GM21529 (cell line): ENCODE measurements at regions not wholly inside any gene's neighbourhood (a gene's known extent, or its start where the extent isn't known, plus 50 kb on each side); places are given as distances from the start of the nearest gene placed in this dataset.

Experiments
- ATAC-seq: cut with Tn5 transposase; IDR thresholded peaks from one replicate; pipeline ENCODE4 v1.9.1; 2021; ENCODE audit not compliant: unreplicated experiment

DNA sequence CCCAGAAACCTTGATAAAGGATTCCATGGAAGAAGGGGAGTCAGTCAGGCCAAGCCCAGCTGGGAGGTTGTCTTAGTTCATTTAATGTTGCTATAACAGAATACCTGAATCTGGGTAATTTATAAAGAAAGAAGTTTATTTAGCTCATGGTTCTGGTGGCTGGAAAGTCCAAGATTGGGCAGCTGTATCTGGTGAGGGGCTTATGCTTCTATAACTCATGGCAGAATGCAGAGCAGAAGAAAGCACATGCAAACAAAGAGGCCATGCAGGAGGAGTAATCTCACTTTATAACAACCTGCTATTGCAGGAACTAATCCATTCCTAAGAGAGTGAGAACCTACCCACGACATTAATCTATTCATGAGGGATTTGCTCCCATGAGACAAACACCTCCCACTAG lies 54.2 kb upstream of the ANKRD1 start:
- ATAC-seq = no peak

DNA sequence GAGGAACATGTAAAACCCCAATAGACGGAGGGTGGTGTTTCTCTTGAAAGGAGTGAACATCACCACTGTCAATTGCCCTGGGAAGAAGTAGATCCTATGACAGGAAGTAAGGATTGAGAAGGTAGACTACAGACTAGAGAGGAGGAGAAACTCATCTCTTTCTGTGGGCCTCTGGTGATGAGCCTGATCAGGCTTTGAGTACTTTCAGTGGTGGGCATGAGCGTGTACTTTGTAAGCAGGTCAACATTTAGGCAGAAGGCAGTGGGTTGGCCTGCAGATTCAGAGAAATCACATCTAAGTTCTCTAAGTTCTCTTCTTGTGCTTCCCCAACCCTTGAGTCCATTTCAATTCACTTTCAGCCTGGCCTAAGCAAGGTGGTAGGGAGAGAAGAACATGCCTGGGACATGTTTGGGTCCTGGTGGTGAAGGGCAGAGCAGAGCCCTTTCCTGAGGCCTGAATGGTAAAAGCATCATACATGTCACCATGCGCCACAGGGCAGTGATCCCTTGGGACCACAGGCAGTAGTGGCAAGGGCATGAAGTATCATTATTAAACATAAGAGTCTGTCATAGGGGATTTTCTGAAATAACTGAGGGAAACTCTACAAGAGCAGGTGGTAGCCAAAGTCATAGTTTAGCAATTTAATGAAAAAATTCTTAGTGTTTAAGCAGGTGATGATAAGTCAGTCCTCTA lies 56.4 kb upstream of the ANKRD1 start:
- peak; percentile 76 for ATAC-seq

DNA sequence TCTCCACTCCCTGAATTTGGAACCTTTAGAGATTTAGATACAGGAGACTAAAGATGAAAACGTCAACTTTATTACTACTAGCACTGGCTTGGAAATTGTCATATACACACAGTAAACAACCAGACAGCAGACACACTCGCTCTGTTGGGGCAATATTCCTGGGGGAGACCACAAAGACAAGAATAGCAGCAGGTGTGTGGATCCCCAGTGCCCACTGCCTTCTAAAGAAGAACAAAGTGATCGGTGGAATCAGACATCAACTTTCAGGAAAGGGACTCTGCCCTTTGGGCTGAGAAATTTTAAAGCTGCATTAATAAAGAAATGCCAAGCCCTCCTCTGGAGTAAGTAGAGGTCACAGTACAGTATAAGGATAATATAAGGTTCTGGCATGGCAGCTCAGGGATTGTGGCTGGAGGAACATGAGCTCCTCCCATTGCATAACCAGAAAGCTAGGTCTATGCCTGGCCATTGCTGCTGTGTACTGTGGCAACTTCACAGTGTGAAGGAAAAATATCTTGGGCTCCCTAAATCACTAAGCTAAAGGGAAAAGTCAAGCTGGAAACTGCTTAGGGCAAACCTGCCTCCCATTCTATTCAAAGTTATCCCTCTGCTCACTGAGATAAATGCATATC lies 57.1 kb upstream of the ANKRD1 start:
- no peak for ATAC-seq

DNA sequence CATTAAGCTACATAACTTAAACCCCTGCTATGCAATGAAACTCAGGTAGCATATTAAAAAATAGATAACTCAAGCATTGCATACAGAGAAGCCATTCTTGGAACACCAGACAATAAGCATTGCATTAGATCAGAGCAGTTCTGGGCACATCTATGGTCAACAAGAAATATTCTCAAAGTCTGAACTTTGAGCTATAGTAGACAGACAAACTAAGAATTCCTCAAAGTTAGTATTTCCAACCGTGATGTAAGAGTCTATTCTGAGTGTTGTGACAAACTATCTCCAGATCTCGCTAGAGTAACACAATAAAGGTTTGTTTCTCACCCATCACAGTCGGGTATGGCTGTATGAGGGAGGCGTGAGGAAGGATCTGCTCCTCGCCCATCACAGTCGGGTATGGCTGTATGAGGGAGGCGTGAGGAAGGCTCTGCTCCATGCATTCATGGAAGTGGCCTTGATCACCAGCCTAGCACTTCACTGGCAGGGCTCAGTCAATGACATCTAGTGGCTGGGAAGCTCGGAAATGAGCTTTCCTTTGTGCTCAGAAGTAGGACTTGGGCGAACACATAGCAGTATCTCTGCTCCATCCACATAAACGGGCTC lies 61.6 kb upstream of the ANKRD1 start:
- ATAC-seq = no peak

DNA sequence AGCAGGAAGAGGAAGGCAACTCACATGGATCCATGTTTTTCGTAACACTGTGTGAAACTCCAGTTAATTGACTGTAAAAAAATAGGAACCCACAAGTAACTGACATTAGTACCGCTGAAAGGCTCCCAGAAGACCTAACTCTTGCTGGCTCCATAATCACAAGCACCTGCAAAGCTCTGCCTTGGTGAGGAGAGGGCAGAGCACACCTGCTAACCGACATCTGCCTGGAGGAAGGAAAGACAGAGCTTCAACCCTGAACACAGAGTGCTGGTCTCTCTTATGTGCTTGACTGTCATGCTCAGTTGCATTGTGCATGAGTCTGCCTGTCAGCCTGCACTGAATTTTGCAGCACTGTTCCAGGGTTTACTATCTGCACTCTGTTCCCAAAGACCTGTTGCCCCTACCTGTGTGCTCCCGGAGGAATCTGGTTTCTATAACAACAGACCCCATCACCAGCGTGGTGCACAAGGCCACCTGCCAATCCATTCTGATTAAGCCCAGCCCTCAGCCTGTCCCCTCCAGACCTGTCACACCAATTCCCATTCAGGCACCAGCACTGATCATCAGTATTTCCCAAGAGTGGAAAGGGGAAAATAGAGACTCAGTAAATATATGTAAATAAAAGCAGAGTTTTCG lies 63.1 kb upstream of the ANKRD1 start:
- no peak for ATAC-seq

DNA sequence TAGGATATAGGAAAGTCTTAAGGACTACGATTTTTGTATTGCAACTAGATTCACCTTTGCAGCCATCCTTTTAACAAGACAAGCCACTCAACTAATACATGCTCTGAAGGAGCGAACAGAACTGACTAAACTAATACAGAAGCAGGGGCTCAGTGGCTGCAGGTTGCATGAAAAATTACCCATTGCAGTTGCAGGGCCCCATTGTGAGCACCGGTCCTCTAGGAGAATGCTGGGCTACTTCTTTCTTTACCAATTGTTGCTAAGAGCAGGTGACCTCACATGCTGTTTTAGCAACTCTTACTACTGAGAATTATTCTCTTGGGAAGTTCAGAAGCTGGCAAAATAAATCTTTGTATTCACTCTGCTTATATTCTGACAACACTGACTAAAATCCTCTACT lies 64.0 kb upstream of the ANKRD1 start:
- ATAC-seq = no peak

DNA sequence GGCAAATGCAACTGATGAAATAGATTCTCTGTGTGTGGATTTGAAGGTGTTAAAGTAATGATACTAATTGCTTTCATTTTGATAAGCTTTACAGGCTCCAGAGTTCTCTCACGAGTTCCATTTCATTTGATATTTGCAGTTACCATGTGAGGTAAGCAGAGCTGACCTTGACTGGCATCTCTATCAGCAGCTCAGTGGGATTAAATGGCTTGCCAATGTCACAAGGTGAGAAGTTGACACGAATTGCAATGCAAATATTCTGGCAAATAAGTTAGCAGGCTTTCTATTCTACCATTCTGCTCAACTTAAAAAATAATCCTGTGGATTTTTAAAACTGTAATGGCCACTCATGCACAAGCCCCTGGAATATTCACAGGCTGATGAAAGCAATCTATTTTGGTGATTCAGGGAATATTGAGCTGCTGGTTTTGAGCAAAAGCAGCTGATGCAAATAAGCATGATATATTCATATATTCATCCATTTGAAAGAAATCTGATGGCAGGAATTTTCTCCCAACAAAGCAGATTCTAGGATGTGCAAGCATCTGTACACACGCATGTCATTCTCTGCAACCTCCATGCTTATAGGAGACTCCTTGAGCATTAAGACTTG lies 64.5 kb upstream of the ANKRD1 start:
- ATAC-seq = no peak

DNA sequence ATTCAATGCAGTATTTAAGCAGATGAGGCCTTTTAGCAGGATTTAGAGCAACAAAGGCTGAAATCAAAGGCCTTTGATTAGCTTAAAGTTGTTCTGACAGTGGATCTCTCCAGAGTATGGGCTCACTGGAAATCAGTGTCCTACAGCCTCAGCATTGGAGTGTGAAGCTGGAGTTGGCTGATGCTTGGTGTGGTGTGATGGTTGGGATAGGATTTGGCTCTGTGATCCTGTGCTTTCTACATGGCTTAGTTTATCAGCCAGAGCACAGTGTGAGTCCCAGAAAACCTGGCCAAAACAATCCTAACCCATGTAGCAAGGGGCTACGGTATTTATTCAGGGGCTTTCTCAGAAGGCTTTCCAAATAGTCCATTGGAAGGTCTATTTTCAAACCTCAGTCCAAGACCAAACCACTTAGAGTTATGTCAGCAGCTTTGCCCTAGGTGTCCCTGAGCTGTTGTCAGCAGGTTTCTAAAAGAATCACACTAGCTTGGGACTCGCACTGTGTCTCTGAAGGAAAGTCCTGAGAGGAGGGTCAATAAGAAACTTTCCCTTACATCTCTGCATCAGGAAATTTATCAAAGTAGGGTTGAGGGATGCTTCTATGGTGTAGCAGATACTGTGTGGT lies 65.4 kb upstream of the ANKRD1 start:
- ATAC-seq = no peak

DNA sequence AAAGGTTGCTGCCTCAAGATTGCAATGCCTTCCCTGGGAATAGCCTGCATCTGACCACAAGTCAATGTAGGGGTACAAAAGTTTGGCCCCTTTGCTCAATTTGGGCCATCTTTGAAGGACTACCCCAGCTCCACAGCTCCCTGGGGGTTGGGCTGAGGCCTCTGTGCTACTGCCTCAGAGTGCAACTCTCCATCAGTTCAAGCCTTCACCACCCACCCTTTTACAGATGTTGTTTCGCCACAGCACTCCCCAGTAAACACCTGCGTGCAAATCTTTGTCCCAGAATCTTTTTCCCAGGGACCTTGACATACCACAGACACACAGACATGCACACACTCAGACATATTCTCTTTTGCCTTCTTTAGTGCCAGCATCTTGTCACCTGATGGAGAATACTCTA lies 66.0 kb upstream of the ANKRD1 start:
- ATAC-seq = no peak

DNA sequence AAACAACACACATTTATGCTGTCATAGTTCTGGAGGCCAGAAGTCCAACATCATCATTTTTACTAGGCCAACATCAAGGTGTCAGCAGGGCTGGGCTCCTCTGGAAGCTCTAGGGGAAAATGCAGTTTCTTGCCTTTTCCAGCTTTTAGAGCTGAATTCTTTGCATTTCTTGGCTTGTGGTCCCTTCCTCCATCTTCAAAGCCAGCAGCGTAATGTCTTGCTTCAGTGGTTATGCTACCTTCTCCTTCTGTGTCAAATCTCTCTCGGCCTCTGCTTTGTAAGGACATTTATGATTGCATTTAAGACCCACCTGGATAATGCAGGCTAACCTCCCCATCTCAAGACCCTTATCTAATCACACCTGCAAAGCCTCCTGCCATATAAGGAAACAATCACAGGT lies 66.5 kb upstream of the ANKRD1 start:
- no peak for ATAC-seq

DNA sequence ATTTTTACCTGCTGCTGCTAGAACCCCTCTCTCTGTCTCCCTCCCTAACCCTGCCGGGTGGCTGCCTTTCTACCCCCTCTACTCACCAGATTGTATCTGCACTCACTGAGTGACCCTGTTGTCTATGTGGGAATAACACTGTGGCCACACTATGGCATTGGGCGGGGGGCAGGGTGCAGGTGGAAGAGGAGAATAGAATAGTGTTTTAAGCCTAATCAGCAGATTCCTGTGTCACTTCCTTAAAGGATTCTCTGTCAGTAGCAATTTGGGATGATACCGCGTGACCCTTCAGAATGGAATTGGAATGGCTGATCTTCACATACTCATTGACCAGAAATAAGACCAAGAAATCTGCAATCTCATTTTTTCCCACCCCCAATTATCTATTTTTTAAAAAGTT lies 67.1 kb upstream of the ANKRD1 start:
- ATAC-seq = no peak

DNA sequence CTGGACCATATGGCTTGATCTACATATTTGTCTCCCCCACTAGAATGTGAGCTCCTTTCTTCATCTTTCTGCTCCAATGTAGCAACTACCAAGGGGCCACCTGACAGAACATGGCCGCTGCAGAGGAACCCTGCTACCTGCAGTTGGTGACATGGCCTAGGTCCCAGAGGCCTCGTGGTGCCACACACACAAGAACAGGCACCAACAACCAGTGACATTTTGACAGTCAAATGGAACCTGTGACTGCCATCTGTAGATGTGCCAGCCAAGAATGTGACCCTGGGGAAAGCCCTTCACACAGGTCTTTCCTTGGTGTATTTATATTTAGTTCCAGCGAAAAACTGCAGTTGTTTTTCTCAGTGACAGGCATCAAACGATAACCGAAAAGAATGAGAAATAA lies 67.9 kb upstream of the ANKRD1 start:
- no peak for ATAC-seq

DNA sequence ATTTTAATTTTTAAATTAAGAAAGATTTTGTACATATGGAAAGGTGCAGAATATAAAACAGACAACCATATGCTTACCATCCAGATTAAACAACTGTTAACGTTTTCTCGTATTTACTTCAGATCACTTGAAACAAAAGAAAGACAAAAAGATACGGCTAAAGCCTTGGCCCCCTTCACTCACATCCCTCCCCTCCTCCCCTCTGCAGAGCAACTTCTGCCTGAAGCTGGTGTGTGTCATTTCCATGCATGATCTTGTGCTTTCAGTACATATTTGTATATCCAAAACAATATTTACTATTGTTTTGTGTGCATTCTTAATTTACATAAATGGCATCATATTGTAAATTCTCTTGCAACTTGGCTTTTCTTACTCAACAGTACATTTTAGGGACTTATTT lies 68.5 kb upstream of the ANKRD1 start:
- no peak for ATAC-seq

DNA sequence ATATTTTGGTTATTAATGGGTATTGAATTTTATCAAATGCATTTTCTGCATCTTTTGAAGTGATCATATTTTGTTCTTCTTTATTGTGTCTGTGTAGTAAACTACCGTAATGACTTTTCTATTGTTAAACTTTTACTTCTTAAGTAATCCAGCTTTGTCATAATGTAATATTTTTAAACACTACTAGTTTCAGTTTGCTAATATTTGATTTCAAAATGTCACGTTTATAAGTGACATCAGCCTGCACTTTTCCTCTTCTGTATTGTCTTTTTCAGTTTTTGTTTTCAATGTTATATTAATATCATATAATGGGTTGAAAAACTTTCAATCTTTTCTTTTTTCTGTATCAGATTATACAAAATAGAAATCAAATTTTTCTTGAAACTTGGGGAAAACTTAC lies 71.6 kb upstream of the ANKRD1 start:
- no peak for ATAC-seq

DNA sequence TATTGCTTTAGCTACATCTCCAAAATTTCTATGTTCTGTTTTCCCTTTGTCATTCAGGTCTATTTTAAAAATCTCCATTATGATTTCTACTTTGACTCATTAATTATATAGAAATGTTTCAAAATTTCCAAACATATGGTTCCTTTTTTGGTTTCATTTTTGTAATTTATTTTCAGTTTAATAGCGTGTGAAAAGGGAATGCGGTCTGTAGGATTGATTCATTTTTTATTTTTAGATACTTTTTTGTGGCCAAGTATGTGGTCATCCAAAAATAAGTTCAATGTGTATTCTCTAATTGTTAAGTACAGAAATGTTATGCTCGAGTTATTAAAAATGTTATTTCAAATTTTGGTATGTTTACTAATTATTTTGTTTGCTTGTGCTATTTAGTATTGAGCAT lies 72.5 kb upstream of the ANKRD1 start:
- ATAC-seq = peak; percentile 48

DNA sequence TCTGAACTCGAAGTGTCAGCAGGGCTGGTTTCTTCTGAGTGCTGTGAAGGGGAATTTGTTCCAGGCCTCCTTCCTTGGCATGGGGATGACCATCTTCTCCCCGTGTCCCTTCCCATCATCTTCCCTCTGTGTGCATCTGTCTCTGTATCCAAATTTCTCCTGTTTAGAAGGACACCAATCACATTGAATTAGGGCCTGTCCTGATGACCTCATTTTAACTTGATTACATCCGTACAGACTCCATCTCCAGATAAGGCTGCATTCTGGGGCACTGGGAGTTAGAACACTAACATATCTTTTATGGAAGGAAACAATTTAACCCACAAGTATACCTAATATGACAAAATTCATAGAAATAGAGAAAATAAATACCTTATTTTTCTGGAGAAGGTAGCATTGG lies 76.8 kb upstream of the ANKRD1 start:
- no peak for ATAC-seq

DNA sequence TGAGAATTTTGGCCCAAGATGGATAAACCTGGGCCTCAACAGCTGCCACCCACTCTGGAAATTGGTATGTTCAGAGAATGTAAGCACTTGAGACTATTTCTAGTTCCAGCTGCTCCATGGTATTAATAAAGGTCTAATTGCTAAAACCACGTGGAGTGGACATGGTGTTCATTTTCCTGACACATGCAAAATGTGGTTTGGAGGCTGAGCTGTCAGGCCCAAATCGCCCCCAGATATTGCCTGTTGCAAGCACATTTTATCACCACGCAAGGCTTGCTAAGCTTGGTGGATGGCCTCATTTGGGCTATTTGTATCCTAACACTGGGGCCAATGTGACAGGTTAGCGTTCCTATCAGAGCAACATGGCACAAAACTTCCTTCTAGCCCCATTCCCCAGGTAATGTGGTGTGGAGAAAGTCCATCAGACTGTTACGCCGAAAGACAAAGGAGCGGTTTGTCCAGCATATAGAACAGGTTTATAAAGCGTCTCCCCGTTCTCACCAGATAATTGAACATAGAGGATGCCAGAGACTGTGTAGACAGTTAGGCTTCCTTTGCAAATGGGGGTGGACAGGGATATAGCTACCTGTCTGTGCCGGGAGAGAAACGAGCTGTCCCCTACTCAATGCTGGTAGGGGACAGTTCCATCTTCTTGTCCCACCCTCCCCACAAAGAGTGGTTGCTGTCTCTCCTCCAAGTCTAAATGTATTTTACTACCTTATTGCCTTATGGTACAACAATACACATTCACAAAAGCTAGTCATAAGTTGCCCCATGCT lies 78.0 kb upstream of the ANKRD1 start:
- ATAC-seq = peak; percentile 36

DNA sequence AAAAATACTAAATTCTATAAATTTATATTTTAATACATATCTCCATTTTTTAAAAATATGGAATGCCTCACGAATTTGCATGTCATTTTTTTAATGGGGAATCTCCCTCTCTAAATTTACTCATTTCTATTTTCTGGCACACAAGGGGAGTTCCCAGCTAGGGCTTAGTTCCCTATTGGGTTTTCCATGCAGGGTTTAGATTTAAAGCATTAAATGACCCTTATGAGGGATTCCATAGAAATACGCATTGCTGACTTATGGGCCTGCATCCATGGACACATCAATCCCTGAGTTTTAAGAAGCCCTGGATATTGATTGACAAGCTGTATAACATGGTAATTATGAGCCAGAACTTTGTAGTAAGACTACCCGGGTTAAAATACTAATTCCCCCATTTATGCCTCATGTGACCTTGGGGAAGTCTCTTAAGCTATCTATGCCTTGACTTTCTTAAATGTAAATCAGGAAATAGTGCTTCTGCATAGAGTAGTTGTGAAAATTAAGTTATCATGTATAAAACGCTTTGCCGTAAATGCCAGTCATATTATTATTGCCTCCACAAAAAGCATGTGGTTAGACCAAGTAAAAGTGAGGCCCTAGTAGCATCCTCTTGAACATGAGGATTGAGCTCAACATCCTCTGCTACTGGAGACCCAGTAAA lies 78.8 kb upstream of the ANKRD1 start:
- ATAC-seq = peak; percentile 60

DNA sequence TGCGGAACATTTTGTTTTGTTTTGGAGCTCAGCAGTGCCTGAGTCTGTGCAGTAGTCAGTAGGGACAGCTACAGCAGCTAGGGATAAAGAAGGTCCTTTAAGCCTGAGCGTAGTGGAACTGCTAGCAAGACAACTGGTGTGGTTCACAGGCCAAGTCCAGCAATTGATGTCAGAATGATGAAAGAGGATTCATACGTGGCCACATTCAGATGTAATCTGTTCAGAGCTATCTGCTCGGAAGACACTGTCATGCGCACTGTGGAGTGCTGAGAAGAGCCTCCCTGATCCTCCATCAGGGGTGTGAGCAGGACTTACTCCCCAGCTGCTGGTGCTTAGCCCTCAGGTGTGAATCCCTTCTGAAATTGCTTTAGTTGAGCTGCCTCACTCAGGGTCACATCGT lies 79.6 kb upstream of the ANKRD1 start:
- ATAC-seq = no peak

DNA sequence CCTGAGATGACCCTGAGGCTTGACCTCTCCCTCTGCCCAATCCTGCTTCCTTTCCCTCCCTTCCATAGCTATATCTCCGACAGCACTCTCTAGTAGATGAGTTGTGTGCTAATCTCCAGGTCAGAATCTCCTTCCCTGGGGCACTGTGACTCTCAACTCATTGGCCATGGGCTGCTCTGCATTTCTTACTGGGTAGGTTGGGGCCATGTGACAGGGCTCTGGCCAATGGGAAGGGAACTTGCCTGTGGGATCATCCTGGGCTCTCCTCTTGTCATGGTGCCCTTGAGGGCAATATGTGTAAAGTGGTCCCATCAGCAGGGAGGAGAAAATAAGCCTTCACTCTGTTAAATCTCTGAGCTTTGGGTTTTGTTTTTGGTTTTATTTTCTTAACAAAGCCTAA lies 80.1 kb upstream of the ANKRD1 start:
- no peak for ATAC-seq
